ENCODE measurements at regions not wholly inside any gene's neighbourhood (a gene's known extent, or its start where the extent isn't known, plus 50 kb on each side); places are given as distances from the start of the nearest gene placed in this dataset.

DNA sequence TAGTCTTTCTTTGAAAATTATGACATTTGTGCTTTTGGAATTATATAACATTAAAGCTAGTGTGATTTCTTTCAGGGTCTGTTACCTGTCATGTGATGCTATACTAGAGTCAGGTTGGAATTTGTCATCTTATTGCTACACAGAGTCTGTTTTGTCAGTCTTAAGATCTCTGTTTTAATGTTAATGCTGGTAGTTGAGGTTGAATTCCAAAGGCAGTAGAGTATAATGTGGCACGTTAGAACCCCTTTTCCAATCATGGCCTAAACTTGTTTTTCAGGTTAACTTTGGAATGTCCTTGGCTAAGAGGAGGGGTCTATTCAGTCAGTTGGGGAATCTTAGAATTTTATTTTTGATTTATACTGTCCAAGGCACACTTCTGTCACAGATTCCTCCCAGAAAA is 258.5 kb downstream of the PABPC4L start:
- TF ChIP-seq, protein P1, sequence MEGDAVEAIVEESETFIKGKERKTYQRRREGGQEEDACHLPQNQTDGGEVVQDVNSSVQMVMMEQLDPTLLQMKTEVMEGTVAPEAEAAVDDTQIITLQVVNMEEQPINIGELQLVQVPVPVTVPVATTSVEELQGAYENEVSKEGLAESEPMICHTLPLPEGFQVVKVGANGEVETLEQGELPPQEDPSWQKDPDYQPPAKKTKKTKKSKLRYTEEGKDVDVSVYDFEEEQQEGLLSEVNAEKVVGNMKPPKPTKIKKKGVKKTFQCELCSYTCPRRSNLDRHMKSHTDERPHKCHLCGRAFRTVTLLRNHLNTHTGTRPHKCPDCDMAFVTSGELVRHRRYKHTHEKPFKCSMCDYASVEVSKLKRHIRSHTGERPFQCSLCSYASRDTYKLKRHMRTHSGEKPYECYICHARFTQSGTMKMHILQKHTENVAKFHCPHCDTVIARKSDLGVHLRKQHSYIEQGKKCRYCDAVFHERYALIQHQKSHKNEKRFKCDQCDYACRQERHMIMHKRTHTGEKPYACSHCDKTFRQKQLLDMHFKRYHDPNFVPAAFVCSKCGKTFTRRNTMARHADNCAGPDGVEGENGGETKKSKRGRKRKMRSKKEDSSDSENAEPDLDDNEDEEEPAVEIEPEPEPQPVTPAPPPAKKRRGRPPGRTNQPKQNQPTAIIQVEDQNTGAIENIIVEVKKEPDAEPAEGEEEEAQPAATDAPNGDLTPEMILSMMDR (IDR thresholded peaks at IDR 0.05) = no peak
- TF ChIP-seq EP300 (IDR thresholded peaks at IDR 0.05) = no peak
- TF ChIP-seq POLR2A (IDR thresholded peaks at IDR 0.05) = no peak

All from tibial nerve (tissue), 4 donors.